ENCODE measurements at regions not wholly inside any gene's neighbourhood (a gene's known extent, or its start where the extent isn't known, plus 50 kb on each side); places are given as distances from the start of the nearest gene placed in this dataset.

DNA sequence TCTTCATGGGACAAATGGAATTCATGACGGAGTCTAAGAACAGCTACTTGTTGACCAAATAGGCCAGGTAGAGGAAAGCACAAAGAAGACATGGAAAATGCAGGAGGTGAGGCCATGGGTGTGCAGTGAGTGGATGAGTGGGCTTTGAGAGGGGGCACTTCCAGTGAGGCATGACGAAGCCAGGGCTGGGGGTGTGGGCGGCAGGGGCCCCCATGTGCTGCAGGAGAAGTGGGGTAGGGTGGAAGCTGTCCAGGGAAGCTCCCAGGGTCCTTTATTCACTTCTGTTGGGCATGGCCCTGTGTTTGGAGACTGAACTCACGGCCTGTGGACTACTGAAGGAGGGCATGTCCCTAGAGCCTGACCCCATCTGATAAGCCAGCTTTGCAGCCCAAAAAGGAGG is 127.6 kb upstream of the SLC25A48 start:
- TF ChIP-seq, protein P1, sequence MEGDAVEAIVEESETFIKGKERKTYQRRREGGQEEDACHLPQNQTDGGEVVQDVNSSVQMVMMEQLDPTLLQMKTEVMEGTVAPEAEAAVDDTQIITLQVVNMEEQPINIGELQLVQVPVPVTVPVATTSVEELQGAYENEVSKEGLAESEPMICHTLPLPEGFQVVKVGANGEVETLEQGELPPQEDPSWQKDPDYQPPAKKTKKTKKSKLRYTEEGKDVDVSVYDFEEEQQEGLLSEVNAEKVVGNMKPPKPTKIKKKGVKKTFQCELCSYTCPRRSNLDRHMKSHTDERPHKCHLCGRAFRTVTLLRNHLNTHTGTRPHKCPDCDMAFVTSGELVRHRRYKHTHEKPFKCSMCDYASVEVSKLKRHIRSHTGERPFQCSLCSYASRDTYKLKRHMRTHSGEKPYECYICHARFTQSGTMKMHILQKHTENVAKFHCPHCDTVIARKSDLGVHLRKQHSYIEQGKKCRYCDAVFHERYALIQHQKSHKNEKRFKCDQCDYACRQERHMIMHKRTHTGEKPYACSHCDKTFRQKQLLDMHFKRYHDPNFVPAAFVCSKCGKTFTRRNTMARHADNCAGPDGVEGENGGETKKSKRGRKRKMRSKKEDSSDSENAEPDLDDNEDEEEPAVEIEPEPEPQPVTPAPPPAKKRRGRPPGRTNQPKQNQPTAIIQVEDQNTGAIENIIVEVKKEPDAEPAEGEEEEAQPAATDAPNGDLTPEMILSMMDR (IDR thresholded peaks at IDR 0.05; ENCODE audit: poor library complexity) = no peak
- TF ChIP-seq EZH2 (IDR thresholded peaks at IDR 0.05; ENCODE audit: borderline replicate concordance) = no peak
